K562 (cell line): ENCODE measurements at regions not wholly inside any gene's neighbourhood (a gene's known extent, or its start where the extent isn't known, plus 50 kb on each side); places are given as distances from the start of the nearest gene placed in this dataset.

Source experiments
- BDP1 ChIP-seq: IDR thresholded peaks from 3 replicates; pipeline ENCODE4 v1.6.1; 2011; ENCODE audit not compliant: insufficient read length, insufficient read depth
- DNMT1 ChIP-seq: fragments of 450-650 bp; IDR thresholded peaks from 2 replicates; pipeline ENCODE4 v1.6.1; 2016; ENCODE audit warnings: antibody characterized with exemption, mild to moderate bottlenecking
- EP300 ChIP-seq: IDR thresholded peaks from 2 replicates; pipeline ENCODE4 v1.6.1; 2012; ENCODE audit warnings: low read length, improper control_type of control experiment
- HCFC1 ChIP-seq: IDR thresholded peaks from 2 replicates; pipeline ENCODE4 v1.6.1; 2012; ENCODE audit warnings: low read depth, low read length, improper control_type of control experiment
- JUND ChIP-seq, 2 experiments: IDR thresholded peaks; 2 replicates in 1 of 2; 3 replicates in 1 of 2; pipeline ENCODE4 v1.6.1; 2011; ENCODE audit warnings: borderline replicate concordance in 2 of 2, low read depth in 2 of 2, low read length in 2 of 2, improper control_type of control experiment in 1 of 2, missing biosample characterization in 1 of 2, missing genetic modification characterization in 1 of 2, missing genetic modification reagents in 1 of 2
- MAX ChIP-seq: sonication (generic); formaldehyde crosslinking; IDR thresholded peaks from 2 replicates; pipeline ENCODE4 v1.9.0; 2022; ENCODE audit warnings: mild to moderate bottlenecking, missing genetic modification reagents
- POLR2A ChIP-seq: fragments of 450-650 bp; conservative IDR thresholded peaks from 2 replicates; pipeline ENCODE4 v1.6.1; 2016
- POLR2AphosphoS5 ChIP-seq: IDR thresholded peaks from 2 replicates; pipeline ENCODE4 v1.6.1; 2011; ENCODE audit warnings: mild to moderate bottlenecking, low read depth, low read length, moderate library complexity; ENCODE audit not compliant: control insufficient read depth, insufficient read depth
- REST ChIP-seq, 2 experiments: fragments of 450-650 bp; formaldehyde crosslinking in 1 of 2; IDR thresholded peaks; 2 replicates each; pipeline versions ENCODE4 v1.4.0 to v1.6.1; 2014 to 2020; ENCODE audit warnings: mild to moderate bottlenecking in 2 of 2, borderline replicate concordance in 1 of 2, low read depth in 1 of 2
- RFX5 ChIP-seq: IDR thresholded peaks from 2 replicates; pipeline ENCODE4 v1.6.1; 2011; ENCODE audit warnings: low read depth, mild to moderate bottlenecking, improper control_type of control experiment, low read length
- TAF1 ChIP-seq: IDR thresholded peaks from 2 replicates; pipeline ENCODE4 v1.6.1; 2011; ENCODE audit warnings: mild to moderate bottlenecking, low read length, moderate library complexity; ENCODE audit not compliant: insufficient read depth, control insufficient read depth, severe bottlenecking; ENCODE audit errors: extremely low read depth
- TF ChIP-seq, protein P1 (sequence below), 3 experiments: IDR thresholded peaks in 2 of 3; conservative IDR thresholded peaks in 1 of 3; 2 replicates each; pipeline ENCODE4 v1.5.1; 2011 to 2012; ENCODE audit warnings: low read length in 3 of 3, mild to moderate bottlenecking in 3 of 3, control low read depth in 2 of 3, improper control_type of control experiment in 1 of 3, inconsistent platforms in 1 of 3, low read depth in 1 of 3, mixed read lengths in 1 of 3, moderate library complexity in 1 of 3; ENCODE audit not compliant: insufficient read depth in 2 of 3
- TF ChIP-seq, protein P2 (sequence below): fragments of 250-450 bp; sonication (Bioruptor Pico); IDR thresholded peaks from 2 replicates; pipeline ENCODE4 v1.5.0; 2022; ENCODE audit warnings: mild to moderate bottlenecking

GRCh38 chr6:2384528-2384927 lies 139.1 kb upstream of the GMDS start:
- TF ChIP-seq, protein P1, sequence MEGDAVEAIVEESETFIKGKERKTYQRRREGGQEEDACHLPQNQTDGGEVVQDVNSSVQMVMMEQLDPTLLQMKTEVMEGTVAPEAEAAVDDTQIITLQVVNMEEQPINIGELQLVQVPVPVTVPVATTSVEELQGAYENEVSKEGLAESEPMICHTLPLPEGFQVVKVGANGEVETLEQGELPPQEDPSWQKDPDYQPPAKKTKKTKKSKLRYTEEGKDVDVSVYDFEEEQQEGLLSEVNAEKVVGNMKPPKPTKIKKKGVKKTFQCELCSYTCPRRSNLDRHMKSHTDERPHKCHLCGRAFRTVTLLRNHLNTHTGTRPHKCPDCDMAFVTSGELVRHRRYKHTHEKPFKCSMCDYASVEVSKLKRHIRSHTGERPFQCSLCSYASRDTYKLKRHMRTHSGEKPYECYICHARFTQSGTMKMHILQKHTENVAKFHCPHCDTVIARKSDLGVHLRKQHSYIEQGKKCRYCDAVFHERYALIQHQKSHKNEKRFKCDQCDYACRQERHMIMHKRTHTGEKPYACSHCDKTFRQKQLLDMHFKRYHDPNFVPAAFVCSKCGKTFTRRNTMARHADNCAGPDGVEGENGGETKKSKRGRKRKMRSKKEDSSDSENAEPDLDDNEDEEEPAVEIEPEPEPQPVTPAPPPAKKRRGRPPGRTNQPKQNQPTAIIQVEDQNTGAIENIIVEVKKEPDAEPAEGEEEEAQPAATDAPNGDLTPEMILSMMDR (IDR thresholded peaks at IDR 0.05 in 2 of 3, conservative IDR thresholded peaks at IDR 0.05 in 1 of 3; ENCODE audit: insufficient read depth in 2 of 3, low read depth in 1 of 3, low read length in 3 of 3): no peak
- TF ChIP-seq REST (IDR thresholded peaks at IDR 0.05; ENCODE audit: borderline replicate concordance): no peak
- TF ChIP-seq REST (CRISPR knock-in tag; IDR thresholded peaks at IDR 0.05; ENCODE audit: low read depth): no peak
- no peak for TF ChIP-seq MAX (CRISPR knock-in tag)
- no peak for TF ChIP-seq HCFC1
- TF ChIP-seq POLR2AphosphoS5: no peak
- TF ChIP-seq DNMT1: no peak
- no peak for TF ChIP-seq JUND (IDR thresholded peaks at IDR 0.05; ENCODE audit: borderline replicate concordance, low read depth, low read length)
- TF ChIP-seq JUND (tag; IDR thresholded peaks at IDR 0.05; ENCODE audit: borderline replicate concordance, low read depth, low read length): no peak
- TF ChIP-seq BDP1: no peak
- no peak for TF ChIP-seq POLR2A
- no peak for TF ChIP-seq TAF1
- no peak for TF ChIP-seq EP300
- TF ChIP-seq, protein P2, sequence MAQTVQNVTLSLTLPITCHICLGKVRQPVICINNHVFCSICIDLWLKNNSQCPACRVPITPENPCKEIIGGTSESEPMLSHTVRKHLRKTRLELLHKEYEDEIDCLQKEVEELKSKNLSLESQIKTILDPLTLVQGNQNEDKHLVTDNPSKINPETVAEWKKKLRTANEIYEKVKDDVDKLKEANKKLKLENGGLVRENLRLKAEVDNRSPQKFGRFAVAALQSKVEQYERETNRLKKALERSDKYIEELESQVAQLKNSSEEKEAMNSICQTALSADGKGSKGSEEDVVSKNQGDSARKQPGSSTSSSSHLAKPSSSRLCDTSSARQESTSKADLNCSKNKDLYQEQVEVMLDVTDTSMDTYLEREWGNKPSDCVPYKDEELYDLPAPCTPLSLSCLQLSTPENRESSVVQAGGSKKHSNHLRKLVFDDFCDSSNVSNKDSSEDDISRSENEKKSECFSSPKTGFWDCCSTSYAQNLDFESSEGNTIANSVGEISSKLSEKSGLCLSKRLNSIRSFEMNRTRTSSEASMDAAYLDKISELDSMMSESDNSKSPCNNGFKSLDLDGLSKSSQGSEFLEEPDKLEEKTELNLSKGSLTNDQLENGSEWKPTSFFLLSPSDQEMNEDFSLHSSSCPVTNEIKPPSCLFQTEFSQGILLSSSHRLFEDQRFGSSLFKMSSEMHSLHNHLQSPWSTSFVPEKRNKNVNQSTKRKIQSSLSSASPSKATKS (CRISPR knock-in tag): no peak
- no peak for TF ChIP-seq RFX5
